ENCODE measurements at regions not wholly inside any gene's neighbourhood (a gene's known extent, or its start where the extent isn't known, plus 50 kb on each side); places are given as distances from the start of the nearest gene placed in this dataset.
"Not testable (repeated sequence)": the region's sequence is repeated elsewhere in the genome, so short reads cannot be mapped to it uniquely, and the experiment has no call there.

- Histone ChIP-seq H3K27me3 (ENCODE audit: insufficient read depth, low read depth, low read length) (no peaks in the 10 kb centered on the region), H2AFZ (ENCODE audit: low read depth, low read length) (no peak overlapping the region), H3F3A (ENCODE audit: insufficient read depth, low read length, poor library complexity, severe bottlenecking) (no peaks in the 10 kb centered on the region), H3K79me2 (replicated peaks; ENCODE audit: insufficient read depth, low read length) (no peaks in the 10 kb centered on the region), H3K9ac (ENCODE audit: low read length) (no peak overlapping the region), H3K9me3 (ENCODE audit: low read length) (peaks cover 5% of the 10 kb centered on the region), H3K4me3 (ENCODE audit: low read length) (no peak overlapping the region), H3K27ac (ENCODE audit: low read length) (no peak overlapping the region), H3K9me2 (ENCODE audit: insufficient read depth, low read length) (no peaks in the 10 kb centered on the region), H4K20me1 (ENCODE audit: insufficient read depth) (no peaks in the 10 kb centered on the region), H3K4me2 (ENCODE audit: low read length) (no peak overlapping the region), H3K36me3 (ENCODE audit: insufficient read depth, low read length) (no peaks in the 10 kb centered on the region)
- TF ChIP-seq RAD21 (conservative IDR thresholded peaks at IDR 0.05) (no peak), EP300 (conservative IDR thresholded peaks at IDR 0.05; ENCODE audit: poor library complexity, severe bottlenecking) (no peak), TAF1 (IDR thresholded peaks at IDR 0.05; ENCODE audit: low read depth) (no peak), EZH2 (IDR thresholded peaks at IDR 0.05; ENCODE audit: borderline replicate concordance, insufficient read depth, low read length, poor library complexity, severe bottlenecking) (no peak), REST (IDR thresholded peaks at IDR 0.05; ENCODE audit: borderline replicate concordance) (no peak), SMC3 (conservative IDR thresholded peaks at IDR 0.05; ENCODE audit: poor library complexity) (no peak), CTCF (IDR thresholded peaks at IDR 0.05; ENCODE audit: poor library complexity, severe bottlenecking) (no peak), POLR2AphosphoS5 (IDR thresholded peaks at IDR 0.05) (no peak), MXI1 (conservative IDR thresholded peaks at IDR 0.05; ENCODE audit: poor library complexity, severe bottlenecking) (no peak)
These were observed 188.3 kb downstream of the ETAA1 start for GRCh38 chr2:67585400-67585799.

GRCh38 chr2:67589121-67589520 lies 192.0 kb downstream of the ETAA1 start:
- H4K20me1 ChIP-seq (ENCODE audit: insufficient read depth); H3F3A ChIP-seq (ENCODE audit: insufficient read depth, low read length, poor library complexity, severe bottlenecking); H3K9me2 ChIP-seq (ENCODE audit: insufficient read depth, low read length); H3K4me2 ChIP-seq (ENCODE audit: low read length); H3K9ac ChIP-seq (ENCODE audit: low read length); H3K9me3 ChIP-seq (ENCODE audit: low read length); H2AFZ ChIP-seq (ENCODE audit: low read depth, low read length); H3K79me2 ChIP-seq (replicated peaks; ENCODE audit: insufficient read depth, low read length); H3K27ac ChIP-seq (ENCODE audit: low read length); H3K4me3 ChIP-seq (ENCODE audit: low read length); H3K36me3 ChIP-seq (ENCODE audit: insufficient read depth, low read length); H3K27me3 ChIP-seq (ENCODE audit: insufficient read depth, low read depth, low read length): not testable (repeated sequence)

- H4K20me1 ChIP-seq (ENCODE audit: insufficient read depth); H2AFZ ChIP-seq (ENCODE audit: low read depth, low read length); H3K9me2 ChIP-seq (ENCODE audit: insufficient read depth, low read length): not testable (repeated sequence)
These were observed 197.4 kb downstream of the ETAA1 start for GRCh38 chr2:67594522-67594921.

More at GRCh38 chr2:67594522-67594921, 197.4 kb downstream of the ETAA1 start:
- not testable (repeated sequence) for H3K27me3 ChIP-seq (ENCODE audit: insufficient read depth, low read depth, low read length); H3K4me3 ChIP-seq (ENCODE audit: low read length); H3F3A ChIP-seq (ENCODE audit: insufficient read depth, low read length, poor library complexity, severe bottlenecking); H3K79me2 ChIP-seq (replicated peaks; ENCODE audit: insufficient read depth, low read length); H3K9ac ChIP-seq (ENCODE audit: low read length); H3K27ac ChIP-seq (ENCODE audit: low read length); H3K36me3 ChIP-seq (ENCODE audit: insufficient read depth, low read length); H3K4me2 ChIP-seq (ENCODE audit: low read length); H3K9me3 ChIP-seq (ENCODE audit: low read length)

Measured in neural cell (in vitro differentiated cells).